CD14-positive monocyte (primary cell): ENCODE measurements at regions not wholly inside any gene's neighbourhood (a gene's known extent, or its start where the extent isn't known, plus 50 kb on each side); places are given as distances from the start of the nearest gene placed in this dataset.

Experiments used
- DNase-seq, 3 donors: peaks; one replicate each; pipeline ENCODE4 v3.0.0-alpha.2; 2011 to 2022
- H2AFZ ChIP-seq: 2 replicates; pipeline ENCODE4 v1.6.0; 2012; ENCODE audit warnings: mild to moderate bottlenecking, low read depth, low read length, inconsistent platforms; ENCODE audit not compliant: insufficient read depth, poor library complexity, severe bottlenecking
- H3K27ac ChIP-seq, 2 donors: 1 replicate in 1 of 2; 2 replicates in 1 of 2; pipeline ENCODE4 v1.5.1; 2012 to 2013; ENCODE audit warnings: low read length in 2 of 2, control low read depth in 1 of 2, inconsistent platforms in 1 of 2, low read depth in 1 of 2, mild to moderate bottlenecking in 1 of 2
- H3K27me3 ChIP-seq, 2 donors: one replicate each; pipeline versions ENCODE4 v1.6.0 to v1.6.1; 2011 to 2013; ENCODE audit warnings: low read length in 2 of 2; ENCODE audit not compliant: control insufficient read depth in 2 of 2, insufficient read depth in 2 of 2
- H3K36me3 ChIP-seq, 2 donors: replicated peaks in 1 of 2; 1 replicate in 1 of 2; 2 replicates in 1 of 2; pipeline versions ENCODE4 v1.5.1 to v1.6.1; 2012 to 2013; ENCODE audit warnings: low read length in 2 of 2, control low read depth in 1 of 2, inconsistent platforms in 1 of 2, mild to moderate bottlenecking in 1 of 2; ENCODE audit not compliant: insufficient read depth in 2 of 2, control insufficient read depth in 1 of 2
- H3K4me1 ChIP-seq, 2 donors: 1 replicate in 1 of 2; 2 replicates in 1 of 2; pipeline versions ENCODE4 v1.5.1 to v1.6.1; 2012 to 2013; ENCODE audit warnings: low read length in 2 of 2, control low read depth in 1 of 2, inconsistent platforms in 1 of 2, mild to moderate bottlenecking in 1 of 2, moderate library complexity in 1 of 2; ENCODE audit not compliant: insufficient read depth in 2 of 2, control insufficient read depth in 1 of 2
- H3K4me2 ChIP-seq: replicated peaks from 2 replicates; pipeline ENCODE3; 2012; ENCODE audit warnings: low read length, moderate library complexity, mild to moderate bottlenecking; ENCODE audit not compliant: poor library complexity, severe bottlenecking; ENCODE audit errors: extremely low read depth
- H3K4me3 ChIP-seq, 3 experiments: fragments of 200-600 bp in 1 of 3; sonication (generic) in 1 of 3; replicated peaks in 1 of 3; 1 replicate in 2 of 3; 2 replicates in 1 of 3; pipeline ENCODE4 v1.5.1; 2011 to 2013; ENCODE audit warnings: low read length in 3 of 3, mild to moderate bottlenecking in 3 of 3, control low read depth in 2 of 3, low read depth in 2 of 3, inconsistent platforms in 1 of 3, moderate library complexity in 1 of 3
- H3K79me2 ChIP-seq: 2 replicates; pipeline ENCODE4 v1.6.0; 2012; ENCODE audit warnings: mild to moderate bottlenecking, control low read depth, inconsistent platforms, low read length, moderate library complexity; ENCODE audit not compliant: insufficient read depth
- H3K9ac ChIP-seq: 2 replicates; pipeline ENCODE4 v1.6.0; 2017; ENCODE audit warnings: low read length, mild to moderate bottlenecking; ENCODE audit not compliant: insufficient read depth, poor library complexity, severe bottlenecking
- H3K9me3 ChIP-seq, 2 donors: replicated peaks in 1 of 2; 1 replicate in 1 of 2; 2 replicates in 1 of 2; pipeline versions ENCODE4 v1.5.1 to v1.6.1; 2012 to 2013; ENCODE audit warnings: low read length in 2 of 2, control low read depth in 1 of 2; ENCODE audit not compliant: control insufficient read depth in 1 of 2, insufficient read depth in 1 of 2
- H4K20me1 ChIP-seq: 2 replicates; pipeline ENCODE4 v1.6.0; 2012; ENCODE audit warnings: mild to moderate bottlenecking, low read length, control low read depth, moderate library complexity; ENCODE audit not compliant: insufficient read depth
- H3K27ac Mint-ChIP-seq, 7 donors: one replicate each; pipeline ENCODE4 v1.8.0; 2020; ENCODE audit warnings: mild to moderate bottlenecking in 7 of 7, mixed read lengths in 7 of 7, moderate library complexity in 6 of 7, inconsistent platforms in 2 of 7
- H3K27me3 Mint-ChIP-seq, 3 donors: one replicate each; pipeline ENCODE4 v1.8.0; 2021 to 2022; ENCODE audit warnings: low read depth in 3 of 3, mild to moderate bottlenecking in 3 of 3, mixed read lengths in 3 of 3, moderate library complexity in 3 of 3, inconsistent platforms in 1 of 3
- H3K36me3 Mint-ChIP-seq, 2 donors: one replicate each; pipeline ENCODE4 v1.8.0; 2020; ENCODE audit warnings: mixed read lengths in 2 of 2, inconsistent platforms in 1 of 2, mild to moderate bottlenecking in 1 of 2
- H3K4me1 Mint-ChIP-seq: one replicate; pipeline ENCODE4 v1.8.0; 2020; ENCODE audit warnings: mild to moderate bottlenecking, mixed read lengths
- H3K4me3 Mint-ChIP-seq, 2 donors: one replicate each; pipeline ENCODE4 v1.8.0; 2020; ENCODE audit warnings: mild to moderate bottlenecking in 2 of 2, mixed read lengths in 2 of 2, moderate library complexity in 1 of 2
- H3K9me3 Mint-ChIP-seq, 7 donors: one replicate each; pipeline ENCODE4 v1.8.0; 2020 to 2022; ENCODE audit warnings: mixed read lengths in 7 of 7, mild to moderate bottlenecking in 6 of 7, moderate library complexity in 6 of 7, inconsistent platforms in 2 of 7
- CTCF ChIP-seq: fragments of 200-600 bp; IDR thresholded peaks from one replicate; pipeline ENCODE4 v1.8.0; 2022; ENCODE audit warnings: antibody characterized with exemption, mild to moderate bottlenecking
- WGBS: methylation state at CpG from one replicate; pipeline ENCODE4 v1.1.5; 2013; ENCODE audit warnings: missing lambda C conversion rate; ENCODE audit not compliant: insufficient coverage; 5-methylcytosine and 5-hydroxymethylcytosine counted together
- intact Hi-C, 2 donors: fragments of 100-400 bp; cut with micrococcal nuclease; formaldehyde crosslinking; loops; one replicate each; pipeline versions ENCODE4 v1.15.0 to v1.15.1; 2023

- H3K9me3 Mint-ChIP-seq = peaks cover 0 to 4% (median 1%) of the 10 kb centered on the region in 7 donors
- Histone ChIP-seq H3K27me3 (no peaks in the 10 kb centered on the region), H3K4me2 (no peak overlapping the region), H3K79me2 (no peaks in the 10 kb centered on the region), H2AFZ (no peak overlapping the region), H3K4me1 (no peaks in the 10 kb centered on the region), H3K4me3 (no peak overlapping the region), H3K36me3 (no peaks in the 10 kb centered on the region), H4K20me1 (no peaks in the 10 kb centered on the region), H3K9me3 (no peaks in the 10 kb centered on the region), H3K27ac (no peak overlapping the region), H3K9ac (no peak overlapping the region)
- no peaks in the 10 kb centered on the region for H3K36me3 Mint-ChIP-seq
- no peaks in the 10 kb centered on the region for H3K27me3 Mint-ChIP-seq
- no peak for TF ChIP-seq CTCF
- no peak overlapping the region for H3K27ac Mint-ChIP-seq
- H3K4me1 Mint-ChIP-seq = no peaks in the 10 kb centered on the region
- H3K4me3 Mint-ChIP-seq = no peak overlapping the region
- no peak for DNase-seq
- WGBS = 100% methylated on average over 1 of the region's 3 CpGs
- intact Hi-C loops = no loop called here
Measured at GRCh38 chr5:156121234-156121633, 205.7 kb upstream of the SGCD start.

GRCh38 chr5:156121882-156122281, 205.1 kb upstream of the SGCD start:
- DNase-seq = no peak
- no peaks in the 10 kb centered on the region for H3K27me3 ChIP-seq

More at GRCh38 chr5:156121882-156122281, 205.1 kb upstream of the SGCD start:
- no peaks in the 10 kb centered on the region for H3K79me2 ChIP-seq
- H4K20me1 ChIP-seq = no peaks in the 10 kb centered on the region
- H3K4me3 ChIP-seq = no peak overlapping the region
- TF ChIP-seq CTCF = no peak
- H3K4me1 Mint-ChIP-seq = no peaks in the 10 kb centered on the region
- no peaks in the 10 kb centered on the region for H3K36me3 Mint-ChIP-seq
- no peak overlapping the region for H3K27ac Mint-ChIP-seq
- no peaks in the 10 kb centered on the region for H3K36me3 ChIP-seq
- H3K9me3 Mint-ChIP-seq = peaks cover 0 to 4% (median 1%) of the 10 kb centered on the region in 7 donors
- WGBS = 100% methylated on average over 1 of the region's 1 CpG
- H3K4me1 ChIP-seq = no peaks in the 10 kb centered on the region
- no peak overlapping the region for H3K4me2 ChIP-seq
- H3K27me3 Mint-ChIP-seq = no peaks in the 10 kb centered on the region
- H2AFZ ChIP-seq = no peak overlapping the region
- intact Hi-C loops = no loop called here
- H3K9ac ChIP-seq = no peak overlapping the region
- H3K9me3 ChIP-seq = no peaks in the 10 kb centered on the region
- H3K4me3 Mint-ChIP-seq = no peak overlapping the region
- no peak overlapping the region for H3K27ac ChIP-seq
